GM12878 (cell line): ENCODE measurements at regions not wholly inside any gene's neighbourhood (a gene's known extent, or its start where the extent isn't known, plus 50 kb on each side); places are given as distances from the start of the nearest gene placed in this dataset.

ENCODE experiments used
- CTCF ChIP-seq, 3 experiments: IDR thresholded peaks in 2 of 3; conservative IDR thresholded peaks in 1 of 3; 2 replicates each; pipeline ENCODE4 v1.5.1; 2011; ENCODE audit warnings: low read depth in 3 of 3, low read length in 3 of 3, mild to moderate bottlenecking in 3 of 3, control low read depth in 2 of 3, moderate library complexity in 2 of 3, inconsistent platforms in 1 of 3, mixed read lengths in 1 of 3; ENCODE audit not compliant: control insufficient read depth in 2 of 3, insufficient read depth in 1 of 3; ENCODE audit errors: extremely low read depth in 1 of 3
- ELK1 ChIP-seq: IDR thresholded peaks from 2 replicates; pipeline ENCODE4 v1.6.1; 2012; ENCODE audit warnings: low read depth, low read length, improper control_type of control experiment
- FOS ChIP-seq: IDR thresholded peaks from 3 replicates; pipeline ENCODE4 v1.6.1; 2011; ENCODE audit warnings: borderline replicate concordance; ENCODE audit not compliant: insufficient read length; ENCODE audit errors: extremely low read depth
- GABPA ChIP-seq: IDR thresholded peaks from 2 replicates; pipeline ENCODE4 v1.6.1; 2014; ENCODE audit warnings: antibody characterized with exemption, low read depth, mild to moderate bottlenecking, inconsistent platforms
- JUND ChIP-seq: IDR thresholded peaks from 2 replicates; pipeline ENCODE4 v1.6.1; 2012; ENCODE audit warnings: low read depth, mild to moderate bottlenecking, low read length, improper control_type of control experiment, moderate library complexity
- MAX ChIP-seq: IDR thresholded peaks from 2 replicates; pipeline ENCODE4 v1.6.1; 2012; ENCODE audit warnings: low read depth, low read length, improper control_type of control experiment
- MTA2 ChIP-seq: fragments of 450-650 bp; IDR thresholded peaks from 2 replicates; pipeline ENCODE4 v1.6.1; 2016; ENCODE audit warnings: low read depth, mild to moderate bottlenecking, moderate library complexity
- NBN ChIP-seq: fragments of 450-650 bp; IDR thresholded peaks from 2 replicates; pipeline ENCODE4 v1.6.1; 2016
- POLR2A ChIP-seq: IDR thresholded peaks from 2 replicates; pipeline ENCODE4 v1.6.1; 2011; ENCODE audit warnings: low read depth, mild to moderate bottlenecking, low read length
- POLR2AphosphoS5 ChIP-seq: IDR thresholded peaks from 2 replicates; pipeline ENCODE4 v1.6.1; 2011; ENCODE audit warnings: mild to moderate bottlenecking, low read length, inconsistent platforms
- TCF12 ChIP-seq: IDR thresholded peaks from 2 replicates; pipeline ENCODE4 v1.6.1; 2011; ENCODE audit warnings: low read depth, mild to moderate bottlenecking, low read length
- YY1 ChIP-seq: IDR thresholded peaks from 2 replicates; pipeline ENCODE4 v1.6.1; 2011; ENCODE audit warnings: low read depth, mild to moderate bottlenecking, low read length
- ZNF622 ChIP-seq: fragments of 450-650 bp; IDR thresholded peaks from 2 replicates; pipeline ENCODE4 v1.6.1; 2017; ENCODE audit warnings: mild to moderate bottlenecking, inconsistent platforms
- TF ChIP-seq, protein P1 (sequence below): IDR thresholded peaks from 2 replicates; pipeline ENCODE4 v1.6.1; 2012; ENCODE audit warnings: mild to moderate bottlenecking, low read depth, low read length

- TF ChIP-seq POLR2AphosphoS5, result no peak
- TF ChIP-seq MAX, result no peak
- no peak for TF ChIP-seq NBN
- TF ChIP-seq MTA2, result no peak
- TF ChIP-seq, protein P1, sequence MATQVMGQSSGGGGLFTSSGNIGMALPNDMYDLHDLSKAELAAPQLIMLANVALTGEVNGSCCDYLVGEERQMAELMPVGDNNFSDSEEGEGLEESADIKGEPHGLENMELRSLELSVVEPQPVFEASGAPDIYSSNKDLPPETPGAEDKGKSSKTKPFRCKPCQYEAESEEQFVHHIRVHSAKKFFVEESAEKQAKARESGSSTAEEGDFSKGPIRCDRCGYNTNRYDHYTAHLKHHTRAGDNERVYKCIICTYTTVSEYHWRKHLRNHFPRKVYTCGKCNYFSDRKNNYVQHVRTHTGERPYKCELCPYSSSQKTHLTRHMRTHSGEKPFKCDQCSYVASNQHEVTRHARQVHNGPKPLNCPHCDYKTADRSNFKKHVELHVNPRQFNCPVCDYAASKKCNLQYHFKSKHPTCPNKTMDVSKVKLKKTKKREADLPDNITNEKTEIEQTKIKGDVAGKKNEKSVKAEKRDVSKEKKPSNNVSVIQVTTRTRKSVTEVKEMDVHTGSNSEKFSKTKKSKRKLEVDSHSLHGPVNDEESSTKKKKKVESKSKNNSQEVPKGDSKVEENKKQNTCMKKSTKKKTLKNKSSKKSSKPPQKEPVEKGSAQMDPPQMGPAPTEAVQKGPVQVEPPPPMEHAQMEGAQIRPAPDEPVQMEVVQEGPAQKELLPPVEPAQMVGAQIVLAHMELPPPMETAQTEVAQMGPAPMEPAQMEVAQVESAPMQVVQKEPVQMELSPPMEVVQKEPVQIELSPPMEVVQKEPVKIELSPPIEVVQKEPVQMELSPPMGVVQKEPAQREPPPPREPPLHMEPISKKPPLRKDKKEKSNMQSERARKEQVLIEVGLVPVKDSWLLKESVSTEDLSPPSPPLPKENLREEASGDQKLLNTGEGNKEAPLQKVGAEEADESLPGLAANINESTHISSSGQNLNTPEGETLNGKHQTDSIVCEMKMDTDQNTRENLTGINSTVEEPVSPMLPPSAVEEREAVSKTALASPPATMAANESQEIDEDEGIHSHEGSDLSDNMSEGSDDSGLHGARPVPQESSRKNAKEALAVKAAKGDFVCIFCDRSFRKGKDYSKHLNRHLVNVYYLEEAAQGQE, result no peak
- TF ChIP-seq YY1, result no peak
- no peak for TF ChIP-seq GABPA
- no peak for TF ChIP-seq CTCF (IDR thresholded peaks at IDR 0.05 in 2 of 3, conservative IDR thresholded peaks at IDR 0.05 in 1 of 3; ENCODE audit: control insufficient read depth in 2 of 3, extremely low read depth in 1 of 3, insufficient read depth in 1 of 3, low read depth in 3 of 3, low read length in 3 of 3)
- TF ChIP-seq TCF12, result no peak
- TF ChIP-seq FOS, result no peak
- no peak for TF ChIP-seq POLR2A
- no peak for TF ChIP-seq ZNF622
- TF ChIP-seq JUND, result no peak
- TF ChIP-seq ELK1, result no peak
Measured at GRCh38 chr7:112855227-112855626, 65.0 kb upstream of the TMEM168 start.
